Neuronal stem cell (in vitro differentiated cells): ENCODE measurements at regions not wholly inside any gene's neighbourhood (a gene's known extent, or its start where the extent isn't known, plus 50 kb on each side); places are given as distances from the start of the nearest gene placed in this dataset.

Experiments used
- DNase-seq: peaks from one replicate; pipeline ENCODE4 v3.0.0-alpha.2; 2013; ENCODE audit warnings: low spot score
- H2AFZ ChIP-seq: one replicate; pipeline ENCODE4 v1.6.1; 2013; ENCODE audit warnings: mild to moderate bottlenecking, low read length, inconsistent platforms
- H2AK5ac ChIP-seq: 2 replicates; pipeline ENCODE4 v1.6.1; 2013; ENCODE audit warnings: low read depth, mild to moderate bottlenecking, inconsistent platforms, low read length, moderate library complexity, mixed read lengths
- H2BK120ac ChIP-seq: 2 replicates; pipeline ENCODE4 v1.6.1; 2013; ENCODE audit warnings: low read depth, mild to moderate bottlenecking, inconsistent platforms, low read length, moderate library complexity, mixed read lengths
- H2BK12ac ChIP-seq: one replicate; pipeline ENCODE4 v1.6.1; 2013; ENCODE audit warnings: low read length, inconsistent platforms
- H2BK15ac ChIP-seq: 2 replicates; pipeline ENCODE4 v1.6.1; 2013; ENCODE audit warnings: mild to moderate bottlenecking, low read length, inconsistent platforms, mixed read lengths
- H2BK5ac ChIP-seq: one replicate; pipeline ENCODE4 v1.6.1; 2013; ENCODE audit warnings: inconsistent platforms, mild to moderate bottlenecking, low read length, moderate library complexity
- H3K14ac ChIP-seq: one replicate; pipeline ENCODE4 v1.6.1; 2013; ENCODE audit warnings: low read length, inconsistent platforms
- H3K18ac ChIP-seq: 2 replicates; pipeline ENCODE4 v1.6.1; 2013; ENCODE audit warnings: low read length, inconsistent platforms
- H3K23ac ChIP-seq: 2 replicates; pipeline ENCODE4 v1.6.1; 2013; ENCODE audit warnings: low read depth, mild to moderate bottlenecking, mixed read lengths, low read length, inconsistent platforms; ENCODE audit not compliant: poor library complexity
- H3K27ac ChIP-seq: replicated peaks from 3 replicates; pipeline ENCODE4 v1.5.1; 2013; ENCODE audit warnings: low read length, inconsistent platforms
- H3K27me3 ChIP-seq, 3 experiments: 2 replicates each; pipeline ENCODE4 v1.6.1; 2013; ENCODE audit warnings: low read length in 3 of 3, mild to moderate bottlenecking in 2 of 3, inconsistent platforms in 1 of 3, low read depth in 1 of 3, mixed read lengths in 1 of 3, moderate library complexity in 1 of 3; ENCODE audit not compliant: control insufficient read depth in 3 of 3, insufficient read depth in 3 of 3
- H3K36me3 ChIP-seq, 2 donors: replicated peaks in 1 of 2; 2 replicates each; pipeline ENCODE4 v1.6.1; 2013; ENCODE audit warnings: low read length in 2 of 2; ENCODE audit not compliant: control insufficient read depth in 2 of 2, insufficient read depth in 2 of 2
- H3K4ac ChIP-seq: 2 replicates; pipeline ENCODE4 v1.6.1; 2013; ENCODE audit warnings: inconsistent platforms, mild to moderate bottlenecking, low read length, moderate library complexity
- H3K4me1 ChIP-seq, 2 donors: 1 replicate in 1 of 2; 2 replicates in 1 of 2; pipeline ENCODE4 v1.6.1; 2013; ENCODE audit warnings: low read length in 2 of 2, low read depth in 1 of 2; ENCODE audit not compliant: control insufficient read depth in 2 of 2, insufficient read depth in 1 of 2
- H3K4me2 ChIP-seq: one replicate; pipeline ENCODE4 v1.6.1; 2013; ENCODE audit warnings: mild to moderate bottlenecking, low read length, inconsistent platforms; ENCODE audit not compliant: insufficient read depth, poor library complexity, severe bottlenecking
- H3K4me3 ChIP-seq, 2 donors: 2 replicates each; pipeline ENCODE4 v1.5.1; 2013; ENCODE audit warnings: low read length in 2 of 2, mild to moderate bottlenecking in 2 of 2, inconsistent platforms in 1 of 2, moderate library complexity in 1 of 2
- H3K79me1 ChIP-seq: one replicate; pipeline ENCODE4 v1.6.1; 2013; ENCODE audit warnings: low read depth, mild to moderate bottlenecking, inconsistent platforms, low read length, moderate library complexity
- H3K9ac ChIP-seq: one replicate; pipeline ENCODE4 v1.6.1; 2013; ENCODE audit warnings: mild to moderate bottlenecking, low read depth, low read length, inconsistent platforms; ENCODE audit not compliant: poor library complexity
- H3K9me3 ChIP-seq, 2 donors: replicated peaks in 1 of 2; 2 replicates each; pipeline versions ENCODE3 to v1.6.1; 2013; ENCODE audit warnings: low read length in 2 of 2, mild to moderate bottlenecking in 2 of 2, inconsistent platforms in 1 of 2, low read depth in 1 of 2, mixed read lengths in 1 of 2, moderate library complexity in 1 of 2; ENCODE audit not compliant: control insufficient read depth in 2 of 2, insufficient read depth in 1 of 2
- H4K8ac ChIP-seq: one replicate; pipeline ENCODE4 v1.6.1; 2013; ENCODE audit warnings: low read depth, mild to moderate bottlenecking, inconsistent platforms, low read length, moderate library complexity
- H4K91ac ChIP-seq: one replicate; pipeline ENCODE4 v1.6.1; 2013; ENCODE audit warnings: low read length, low read depth, mild to moderate bottlenecking, inconsistent platforms; ENCODE audit not compliant: poor library complexity
- WGBS, 2 donors: extraction: QIAGEN DNeasy Blood & Tissue Kit; methylation state at CpG; one replicate each; pipeline ENCODE4 v1.1.7; 2013; ENCODE audit warnings: missing lambda C conversion rate in 2 of 2, mixed read lengths in 1 of 2; ENCODE audit not compliant: insufficient read length in 2 of 2, insufficient replicate concordance in 1 of 2; ENCODE audit errors: extremely low coverage in 2 of 2; 5-methylcytosine and 5-hydroxymethylcytosine counted together

GRCh38 chr10:42888504-42889095 is 106.0 kb downstream of the BMS1 start:
- DNase-seq = no peak
- no CpG with 5 or more reads among the region's 4 CpGs for WGBS, 2 donors

GRCh38 chr10:42896735-42897134 is 114.1 kb downstream of the BMS1 start:
- Histone ChIP-seq H2BK5ac (no peak overlapping the region), H2AK5ac (no peak overlapping the region), H3K4me1 (no peaks in the 10 kb centered on the region), H3K23ac (no peak overlapping the region), H3K4me2 (no peak overlapping the region), H3K9ac (no peak overlapping the region), H3K36me3 (no peaks in the 10 kb centered on the region), H2BK120ac (no peak overlapping the region), H3K4ac (no peak overlapping the region), H2AFZ (no peak overlapping the region), H3K14ac (no peak overlapping the region), H3K79me1 (no peaks in the 10 kb centered on the region), H4K8ac (no peak overlapping the region), H3K27ac (no peak overlapping the region), H4K91ac (no peak overlapping the region), H2BK12ac (no peak overlapping the region), H3K9me3 (peaks cover 0 to 2% of the 10 kb centered on the region in 2 donors), H3K18ac (no peak overlapping the region), H3K27me3 (no peaks in the 10 kb centered on the region), H2BK15ac (no peak overlapping the region), H3K4me3 (no peak overlapping the region)
- no peak for DNase-seq
- no CpG with 5 or more reads among the region's 7 CpGs for WGBS, 2 donors

More at GRCh38 chr10:42888504-42889095, 106.0 kb downstream of the BMS1 start:
- H3K9ac ChIP-seq = no peak overlapping the region
- no peak overlapping the region for H3K14ac ChIP-seq
- H3K36me3 ChIP-seq = no peaks in the 10 kb centered on the region
- H3K4ac ChIP-seq = no peak overlapping the region
- no peak overlapping the region for H4K91ac ChIP-seq
- H3K79me1 ChIP-seq = no peaks in the 10 kb centered on the region
- no peak overlapping the region for H2BK120ac ChIP-seq
- no peak overlapping the region for H3K23ac ChIP-seq
- no peak overlapping the region for H2BK12ac ChIP-seq
- H2BK5ac ChIP-seq = no peak overlapping the region
- no peak overlapping the region for H3K4me3 ChIP-seq
- H4K8ac ChIP-seq = no peak overlapping the region
- H3K4me2 ChIP-seq = no peak overlapping the region
- H2AK5ac ChIP-seq = no peak overlapping the region
- H3K4me1 ChIP-seq = no peaks in the 10 kb centered on the region
- H3K27ac ChIP-seq = no peak overlapping the region
- H3K27me3 ChIP-seq = no peaks in the 10 kb centered on the region
- no peak overlapping the region for H3K18ac ChIP-seq
- no peak overlapping the region for H2AFZ ChIP-seq
- no peaks in the 10 kb centered on the region for H3K9me3 ChIP-seq
- no peak overlapping the region for H2BK15ac ChIP-seq

- no CpG with 5 or more reads among the region's 83 CpGs for WGBS, 2 donors
- no peak overlapping the region for H4K8ac ChIP-seq
These were observed 115.7 kb downstream of the BMS1 start for GRCh38 chr10:42898037-42898960.

GRCh38 chr10:42899036-42899435 is 116.4 kb downstream of the BMS1 start:
- Histone ChIP-seq H3K4me1 (no peaks in the 10 kb centered on the region), H3K27ac (no peak overlapping the region), H3K14ac (no peak overlapping the region), H2BK12ac (no peak overlapping the region), H3K4ac (no peak overlapping the region), H3K27me3 (no peaks in the 10 kb centered on the region), H3K23ac (no peak overlapping the region), H3K4me3 (no peak overlapping the region), H4K8ac (no peak overlapping the region), H2AFZ (no peak overlapping the region), H2BK15ac (no peak overlapping the region), H3K18ac (no peak overlapping the region), H3K4me2 (no peak overlapping the region), H3K36me3 (no peaks in the 10 kb centered on the region), H3K9ac (no peak overlapping the region), H2BK120ac (no peak overlapping the region), H2BK5ac (no peak overlapping the region), H4K91ac (no peak overlapping the region), H2AK5ac (no peak overlapping the region), H3K9me3 (peaks cover 0 to 3% of the 10 kb centered on the region in 2 donors), H3K79me1 (no peaks in the 10 kb centered on the region)
- WGBS, 2 donors = no CpG with 5 or more reads among the region's 17 CpGs
- no peak for DNase-seq

More at GRCh38 chr10:42898037-42898960, 115.7 kb downstream of the BMS1 start:
- H3K9ac ChIP-seq = no peak overlapping the region
- DNase-seq = no peak
- no peak overlapping the region for H2BK120ac ChIP-seq
- H3K14ac ChIP-seq = peak overlapping the region; percentile 38
- no peaks in the 10 kb centered on the region for H3K4me1 ChIP-seq
- no peak overlapping the region for H3K4me2 ChIP-seq
- no peak overlapping the region for H4K91ac ChIP-seq
- H2AFZ ChIP-seq = no peak overlapping the region
- H2BK12ac ChIP-seq = no peak overlapping the region
- H3K4me3 ChIP-seq = no peak overlapping the region
- no peaks in the 10 kb centered on the region for H3K79me1 ChIP-seq
- H2BK5ac ChIP-seq = no peak overlapping the region
- H3K18ac ChIP-seq = no peak overlapping the region
- no peak overlapping the region for H2BK15ac ChIP-seq
- no peak overlapping the region for H3K27ac ChIP-seq
- no peak overlapping the region for H2AK5ac ChIP-seq
- H3K27me3 ChIP-seq = no peaks in the 10 kb centered on the region
- H3K23ac ChIP-seq = no peak overlapping the region
- no peak overlapping the region for H3K4ac ChIP-seq
- no peaks in the 10 kb centered on the region for H3K36me3 ChIP-seq
- peaks cover 0 to 3% of the 10 kb centered on the region in 2 donors for H3K9me3 ChIP-seq
